COLO829 (cell line): ENCODE measurements at regions not wholly inside any gene's neighbourhood (a gene's known extent, or its start where the extent isn't known, plus 50 kb on each side); places are given as distances from the start of the nearest gene placed in this dataset.
"Not testable (repeated sequence)": the region's sequence is repeated elsewhere in the genome, so short reads cannot be mapped to it uniquely, and the experiment has no call there.

Source experiments
- DNase-seq: peaks from one replicate; pipeline ENCODE4 v3.0.0; 2012; ENCODE audit warnings: low spot score

DNA sequence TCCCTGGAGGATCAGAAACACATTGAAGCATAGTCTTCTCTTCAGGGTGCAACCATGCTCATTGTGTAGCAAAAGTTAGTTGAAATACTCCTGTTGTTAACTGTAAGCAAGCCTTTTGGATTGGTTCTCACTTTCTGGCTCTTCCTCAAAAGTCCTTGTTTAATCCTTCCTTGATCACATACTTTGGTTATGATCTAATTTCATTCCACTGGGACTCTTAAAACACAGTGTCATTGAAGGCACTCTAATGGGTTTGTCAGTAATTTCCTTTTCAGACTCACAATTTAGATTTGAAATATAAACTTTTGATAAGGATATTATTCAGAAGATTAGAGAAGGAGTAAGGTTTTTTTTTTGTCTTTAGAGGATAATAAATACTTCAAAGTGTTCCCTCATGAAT lies 451.7 kb upstream of the SGO1 start:
- DNase-seq = no peak

DNA sequence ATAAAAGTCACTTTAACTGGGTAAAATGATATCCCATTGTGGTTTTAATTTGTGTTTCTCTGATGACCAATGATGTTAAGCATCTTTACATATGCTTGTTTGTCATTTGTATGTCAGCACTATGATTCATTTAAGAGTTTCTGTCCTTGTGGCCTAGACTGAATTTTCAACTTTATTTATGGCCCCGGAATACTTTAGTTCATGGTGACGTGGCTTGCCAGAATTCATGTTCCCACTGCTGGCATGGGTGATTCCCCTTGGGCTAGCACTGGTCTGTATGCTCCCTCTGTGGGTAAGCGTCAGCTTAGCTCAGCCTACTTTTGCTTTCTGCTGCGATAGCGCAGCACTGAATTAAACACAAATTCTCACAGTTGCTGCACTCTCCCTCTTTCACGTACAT lies 436.3 kb upstream of the SGO1 start:
- DNase-seq = no peak

DNA sequence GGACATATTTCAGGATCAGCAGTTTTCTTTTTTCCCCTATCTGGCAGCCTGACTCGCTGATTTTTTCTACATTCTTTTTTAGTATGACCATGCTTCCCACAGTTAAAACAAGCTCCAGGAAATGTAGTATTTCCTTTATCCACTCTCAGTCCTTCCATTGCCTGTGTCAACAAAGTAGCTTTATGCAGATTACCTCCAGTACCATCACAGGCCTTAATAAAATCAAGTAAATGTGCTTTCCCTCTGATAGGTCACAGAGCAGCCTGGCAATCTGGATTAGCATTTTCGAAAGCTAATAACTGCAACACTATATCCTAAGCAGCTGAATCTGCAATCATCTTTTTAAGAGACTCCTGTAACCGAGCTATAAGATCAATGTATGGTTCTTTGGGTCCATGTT lies 432.6 kb upstream of the SGO1 start:
- not testable (repeated sequence) for DNase-seq

DNA sequence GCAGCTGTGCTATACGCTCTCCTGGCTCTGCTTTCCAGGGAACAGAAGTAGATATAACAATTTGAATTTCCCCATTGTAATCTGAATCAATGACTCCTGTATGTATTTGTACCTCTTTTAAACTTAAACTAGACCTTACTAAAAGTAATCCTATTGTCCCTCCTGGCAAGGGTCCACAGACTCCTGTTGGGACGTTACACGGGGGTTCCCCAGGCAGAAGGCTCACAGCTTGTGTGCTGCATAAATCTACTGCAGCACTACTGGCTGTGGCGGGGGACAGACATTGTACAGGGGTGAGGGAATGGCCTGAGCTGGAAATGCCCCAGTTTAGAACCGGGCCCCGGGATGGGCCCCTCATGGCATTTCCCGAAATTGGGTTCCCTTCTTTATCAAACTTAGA lies 432.2 kb upstream of the SGO1 start:
- DNase-seq = not testable (repeated sequence)

DNA sequence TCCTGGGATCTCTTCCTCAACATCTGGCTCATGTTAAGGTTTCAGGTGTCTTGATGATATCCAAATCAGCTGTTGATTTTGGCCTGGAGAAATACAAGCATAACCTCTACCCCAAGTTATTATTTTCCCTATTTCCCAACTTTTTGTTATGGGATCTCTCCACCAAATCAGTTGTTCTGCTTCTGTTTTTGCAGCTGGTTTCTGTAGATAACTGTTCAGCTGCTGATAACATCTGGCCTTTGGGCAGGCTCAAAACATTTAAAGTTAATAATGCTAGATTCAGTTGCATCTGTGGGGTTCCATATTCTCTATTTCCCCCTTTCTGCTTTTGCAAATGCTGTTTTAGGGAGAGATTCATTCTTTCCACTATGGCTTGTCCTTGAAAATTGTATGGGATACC lies 430.0 kb upstream of the SGO1 start:
- DNase-seq = not testable (repeated sequence)

DNA sequence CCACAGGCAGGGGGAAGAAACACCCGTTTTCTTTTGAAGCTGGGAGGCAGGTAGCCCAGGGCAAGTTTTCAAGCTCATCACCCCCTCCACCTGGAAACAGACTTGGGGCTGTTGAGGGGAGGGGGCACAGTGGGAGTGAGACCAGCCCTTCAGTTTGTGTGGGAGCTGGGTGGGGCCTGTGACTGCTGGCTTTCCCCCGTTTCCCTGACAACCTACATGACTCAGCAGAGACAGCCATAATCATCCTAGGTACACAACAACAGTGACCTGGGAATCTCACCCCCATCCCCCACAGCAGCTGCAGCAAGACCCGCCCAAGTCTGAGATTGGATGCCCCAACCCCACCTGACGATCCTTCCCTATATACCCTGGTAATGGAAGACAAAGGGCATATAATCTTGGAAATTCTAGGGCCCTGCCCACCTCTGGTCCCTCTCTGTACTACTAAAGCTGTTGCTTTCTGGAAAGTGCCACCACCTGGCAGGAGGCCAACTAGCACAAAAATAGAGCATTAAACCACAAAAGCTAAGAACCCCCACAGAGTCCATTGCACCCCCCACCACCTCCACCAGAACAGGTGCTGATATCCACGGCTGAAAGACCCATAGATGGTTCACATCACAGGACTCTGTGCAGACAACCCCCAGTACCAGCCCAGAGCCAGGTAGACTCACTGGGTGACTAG lies 422.2 kb upstream of the SGO1 start:
- no peak for DNase-seq

DNA sequence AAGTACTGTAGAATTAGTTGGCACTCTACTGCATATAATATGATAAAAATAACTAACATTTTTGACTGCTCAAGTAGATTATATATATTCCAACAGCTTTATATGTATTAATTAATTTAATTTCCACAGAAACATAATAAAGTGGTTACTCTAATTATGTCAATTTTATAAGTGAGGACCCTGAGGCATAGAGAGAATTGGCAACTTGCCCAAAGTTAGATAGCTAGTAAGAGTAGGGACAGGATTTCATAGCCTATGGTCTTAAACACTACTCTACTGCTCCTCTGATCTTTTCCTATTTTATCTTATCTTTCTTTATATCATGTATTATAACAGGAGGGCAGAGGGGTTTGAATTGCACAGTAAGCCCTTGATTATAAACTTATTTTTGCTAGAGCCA lies 418.7 kb upstream of the SGO1 start:
- no peak for DNase-seq

- DNase-seq = no peak
These were observed 403.3 kb upstream of the SGO1 start for GRCh38 chr3:20589275-20589674.

- no peak for DNase-seq
These were observed 402.8 kb upstream of the SGO1 start for GRCh38 chr3:20588781-20589180.

- DNase-seq = no peak
These were observed 397.6 kb upstream of the SGO1 start for GRCh38 chr3:20583648-20584047.

GRCh38 chr3:20576228-20576627 lies 390.2 kb upstream of the SGO1 start:
- no peak for DNase-seq

GRCh38 chr3:20575146-20575545 lies 389.1 kb upstream of the SGO1 start:
- DNase-seq = no peak

GRCh38 chr3:20574746-20575145 lies 388.7 kb upstream of the SGO1 start:
- peak; percentile 18 for DNase-seq

DNA sequence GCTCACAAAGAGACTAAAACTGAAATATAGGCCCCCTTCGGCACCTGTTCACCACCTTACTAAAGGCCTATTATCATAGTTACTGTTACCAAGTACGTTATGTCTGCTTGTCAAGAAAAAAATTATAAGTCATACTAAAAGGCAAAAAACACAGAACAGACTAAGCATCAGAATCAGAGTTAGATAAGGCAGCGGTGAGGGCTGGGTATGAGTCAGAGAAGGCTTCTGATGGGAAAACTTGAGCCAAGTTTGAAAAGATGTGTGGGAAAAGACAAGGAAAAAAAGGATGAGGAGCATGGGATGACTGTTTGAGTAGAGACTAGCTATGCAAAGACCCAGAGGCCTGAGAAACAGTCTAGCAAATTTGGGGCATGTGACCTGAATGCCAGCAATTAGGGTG lies 387.2 kb upstream of the SGO1 start:
- DNase-seq = no peak

- DNase-seq = no peak
These were observed 386.5 kb upstream of the SGO1 start for GRCh38 chr3:20572473-20572872.

DNA sequence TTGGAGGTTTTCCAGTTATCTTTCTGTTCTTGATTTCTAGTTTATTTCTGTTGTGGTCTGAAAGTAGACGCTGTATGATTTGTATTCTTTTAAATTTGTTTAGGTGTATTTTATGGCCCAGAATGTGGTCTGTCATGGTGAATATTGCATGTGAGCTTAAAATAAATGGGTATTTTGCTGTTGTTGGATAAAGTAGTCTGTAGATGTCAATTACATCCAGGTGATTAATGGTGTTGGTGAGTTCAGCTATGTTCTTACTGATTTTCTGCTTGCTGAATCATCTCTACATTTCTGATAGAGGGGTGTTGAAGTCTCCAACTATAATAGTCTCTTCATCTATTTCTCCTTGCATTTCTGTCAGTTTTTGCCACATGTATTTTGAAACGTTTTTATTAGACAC lies 383.3 kb upstream of the SGO1 start:
- no peak for DNase-seq

DNA sequence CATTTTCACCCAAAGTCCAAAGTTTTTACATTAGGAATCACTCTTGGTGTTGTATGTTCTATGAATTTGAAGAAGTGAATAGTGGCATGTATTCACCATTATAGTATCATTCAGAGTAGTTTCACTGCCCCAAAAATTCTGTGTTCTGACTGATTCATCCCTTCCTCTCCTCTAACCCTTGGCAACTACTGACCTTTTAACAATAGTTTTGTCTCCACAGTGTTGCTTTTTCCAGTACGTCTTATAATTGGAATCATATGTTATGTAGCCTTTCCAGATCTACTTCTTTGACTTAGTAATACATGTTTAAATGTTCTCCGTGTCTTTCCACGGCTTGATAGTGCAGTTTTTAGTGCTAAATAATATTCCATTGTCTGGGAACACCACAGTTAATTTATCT lies 379.0 kb upstream of the SGO1 start:
- DNase-seq = no peak

- DNase-seq = no peak
These were observed 378.0 kb upstream of the SGO1 start for GRCh38 chr3:20563985-20564384.

GRCh38 chr3:20563251-20563650 lies 377.2 kb upstream of the SGO1 start:
- no peak for DNase-seq

- DNase-seq = no peak
These were observed 375.2 kb upstream of the SGO1 start for GRCh38 chr3:20561166-20561565.

DNA sequence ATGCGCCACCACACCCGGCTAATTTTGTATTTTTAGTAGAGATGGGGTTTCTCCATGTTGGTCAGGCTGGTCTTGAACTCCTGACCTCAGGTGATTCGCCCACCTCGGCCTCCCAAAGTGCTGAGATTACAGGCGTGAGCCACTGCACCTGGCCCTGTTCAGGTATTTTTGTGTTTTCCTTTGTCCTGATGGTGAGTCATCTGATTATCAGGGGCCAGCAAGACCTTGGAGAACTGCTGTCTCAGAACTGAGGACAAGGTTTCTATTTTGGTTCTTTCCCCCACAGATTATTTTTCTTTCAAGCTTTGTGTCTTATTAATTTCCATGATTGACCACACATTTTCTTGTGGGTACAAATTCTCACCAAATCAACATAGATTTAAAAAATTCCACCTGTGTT lies 374.4 kb upstream of the SGO1 start:
- DNase-seq = not testable (repeated sequence)

DNA sequence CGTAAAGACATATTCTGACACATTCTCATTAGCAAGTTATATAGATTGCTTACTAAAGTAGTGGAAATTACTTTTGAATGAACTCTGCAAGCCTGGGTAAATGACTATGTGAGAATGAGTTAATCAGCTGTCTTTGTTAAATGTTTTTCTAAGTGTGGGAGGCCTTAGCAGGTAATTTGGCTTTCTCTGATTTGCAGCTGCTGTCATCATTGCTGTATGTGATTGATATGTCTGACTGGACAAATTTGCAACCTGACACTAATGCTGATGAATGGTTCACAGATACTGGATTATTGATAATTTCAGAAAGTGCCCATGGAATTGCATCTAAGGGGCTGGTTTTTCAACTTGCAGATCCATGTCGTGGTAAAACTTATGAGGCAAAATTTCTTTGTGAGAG lies 372.2 kb upstream of the SGO1 start:
- DNase-seq = no peak

DNA sequence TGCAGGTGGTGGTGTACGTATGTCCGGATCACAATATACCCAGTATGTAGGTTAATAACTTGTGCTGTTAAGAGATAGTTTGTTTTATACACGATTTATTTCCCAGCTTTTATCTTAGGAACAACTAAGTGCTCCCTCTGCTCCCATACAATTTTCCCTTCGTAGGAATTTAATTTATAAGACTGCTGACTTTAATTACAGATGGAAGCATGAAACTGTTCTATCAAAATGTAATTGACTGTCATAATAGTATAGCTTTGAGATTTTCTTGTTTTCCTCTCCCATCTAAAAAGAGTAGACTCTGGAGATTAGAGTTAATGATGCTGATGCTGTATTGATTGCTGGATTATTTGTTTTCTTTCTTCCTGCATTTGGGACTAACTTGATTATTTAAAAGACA lies 370.7 kb upstream of the SGO1 start:
- no peak for DNase-seq

DNA sequence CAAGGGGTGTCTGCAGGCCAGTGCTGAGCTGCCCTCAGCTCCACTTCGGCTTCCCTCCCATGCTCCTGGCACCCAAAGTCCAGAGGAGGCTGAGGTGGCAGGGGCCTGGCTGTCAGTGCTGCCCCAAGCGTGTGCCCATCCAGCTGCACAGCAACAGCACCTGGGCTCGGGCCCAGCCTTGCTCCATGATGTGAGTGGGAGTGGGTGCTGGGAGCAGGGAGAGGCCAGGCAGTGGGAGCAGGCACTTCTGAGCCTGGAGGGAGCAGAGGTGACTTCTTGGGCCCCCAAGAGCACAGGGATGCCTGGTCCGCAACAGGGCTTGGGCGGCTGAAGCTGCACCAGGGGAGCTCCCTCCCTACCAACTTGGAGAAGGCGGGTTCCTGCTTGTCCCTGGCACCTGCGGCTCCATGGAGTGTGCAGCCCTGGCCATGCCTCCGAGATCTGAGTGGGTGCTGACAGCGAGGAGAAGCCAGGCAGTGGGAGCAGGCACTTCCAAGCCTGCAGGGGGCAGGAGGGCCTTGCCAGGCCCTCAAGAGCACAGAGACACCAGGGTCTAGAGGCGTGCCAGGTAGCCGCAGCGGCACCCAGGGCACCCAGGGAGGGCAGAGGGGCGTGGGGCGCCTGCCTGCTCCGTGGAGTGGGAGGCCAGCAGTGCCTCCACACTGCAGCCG lies 366.7 kb upstream of the SGO1 start:
- no peak for DNase-seq
